ENCODE measurements at regions not wholly inside any gene's neighbourhood (a gene's known extent, or its start where the extent isn't known, plus 50 kb on each side); places are given as distances from the start of the nearest gene placed in this dataset.

- no peak for DNase-seq
Observed at GRCh38 chr20:53713328-53714056, 119.9 kb upstream of the ZNF217 start.

GRCh38 chr20:53712212-53712977, 118.8 kb upstream of the ZNF217 start:
- no peak for DNase-seq

DNA sequence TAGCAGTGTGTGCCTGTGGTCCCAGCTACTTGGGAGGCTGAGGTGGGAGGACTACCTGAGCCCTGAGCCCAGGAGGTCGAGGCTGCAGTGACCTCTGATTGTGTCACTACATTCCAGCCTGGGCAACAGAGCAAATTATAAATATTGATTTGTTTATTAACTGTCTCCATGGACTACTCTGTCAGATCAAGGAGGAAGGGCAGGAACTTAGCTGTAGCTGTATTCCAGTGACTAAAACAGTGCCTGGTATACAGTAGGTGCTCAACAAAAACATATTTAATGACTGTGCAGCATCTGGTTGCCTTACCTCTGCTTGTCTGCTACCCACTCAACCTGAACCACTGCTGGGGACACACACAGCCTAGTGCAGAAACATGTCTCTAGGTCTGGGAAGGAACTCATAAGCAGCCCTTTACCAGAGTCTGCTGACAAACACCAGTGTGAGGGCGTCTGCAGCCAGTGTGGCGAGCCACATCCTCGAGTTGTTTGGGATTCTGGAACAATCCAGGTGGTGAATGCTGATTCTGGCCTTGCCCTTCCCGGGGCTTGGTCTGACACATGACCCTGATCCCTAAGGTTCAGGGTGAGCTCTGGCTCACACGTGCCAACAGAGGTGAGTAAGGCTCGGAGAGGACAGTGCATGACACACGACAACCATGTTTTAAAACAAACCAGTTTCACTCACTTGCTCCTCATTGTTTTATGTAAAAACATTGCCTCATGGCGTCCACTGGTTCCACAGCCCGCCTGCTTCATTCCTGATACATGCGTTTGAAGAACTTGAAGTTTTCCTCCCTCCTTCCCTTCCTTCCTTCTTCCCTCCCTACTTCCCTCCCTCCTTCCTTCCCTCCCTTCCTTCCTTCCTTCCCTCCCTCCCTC, 117.9 kb upstream of the ZNF217 start:
- no peak for DNase-seq

GRCh38 chr20:53708129-53708968, 114.7 kb upstream of the ZNF217 start:
- no peak for DNase-seq

DNA sequence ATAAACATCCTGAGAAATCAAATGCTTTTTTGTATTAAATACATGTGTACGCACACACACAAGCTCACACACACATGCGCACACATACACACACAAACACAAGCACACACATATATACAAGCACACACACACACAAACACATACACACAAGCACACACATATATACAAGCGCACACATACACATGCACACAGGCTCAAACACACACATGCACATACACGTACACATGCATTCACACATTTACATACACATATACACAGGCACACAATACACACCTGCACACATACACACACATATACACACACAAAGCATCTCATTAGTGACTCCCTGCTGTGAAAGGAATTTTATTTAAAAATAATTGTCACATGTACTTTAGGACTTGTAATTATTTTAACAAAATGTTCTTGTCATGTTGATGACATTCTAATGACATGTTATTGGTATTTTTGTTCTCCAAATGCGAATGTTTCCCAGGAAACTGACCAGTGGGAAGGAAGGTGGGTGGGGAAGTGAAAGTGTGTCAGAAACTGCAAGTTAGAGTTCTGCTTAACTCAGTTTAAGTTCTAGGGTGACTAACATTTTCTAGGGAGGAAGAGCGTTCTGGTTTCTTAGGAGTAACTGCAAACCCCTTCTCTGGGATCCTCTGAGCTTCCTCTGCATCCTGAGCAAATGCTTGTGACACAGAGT, 113.9 kb upstream of the ZNF217 start:
- DNase-seq = no peak

DNA sequence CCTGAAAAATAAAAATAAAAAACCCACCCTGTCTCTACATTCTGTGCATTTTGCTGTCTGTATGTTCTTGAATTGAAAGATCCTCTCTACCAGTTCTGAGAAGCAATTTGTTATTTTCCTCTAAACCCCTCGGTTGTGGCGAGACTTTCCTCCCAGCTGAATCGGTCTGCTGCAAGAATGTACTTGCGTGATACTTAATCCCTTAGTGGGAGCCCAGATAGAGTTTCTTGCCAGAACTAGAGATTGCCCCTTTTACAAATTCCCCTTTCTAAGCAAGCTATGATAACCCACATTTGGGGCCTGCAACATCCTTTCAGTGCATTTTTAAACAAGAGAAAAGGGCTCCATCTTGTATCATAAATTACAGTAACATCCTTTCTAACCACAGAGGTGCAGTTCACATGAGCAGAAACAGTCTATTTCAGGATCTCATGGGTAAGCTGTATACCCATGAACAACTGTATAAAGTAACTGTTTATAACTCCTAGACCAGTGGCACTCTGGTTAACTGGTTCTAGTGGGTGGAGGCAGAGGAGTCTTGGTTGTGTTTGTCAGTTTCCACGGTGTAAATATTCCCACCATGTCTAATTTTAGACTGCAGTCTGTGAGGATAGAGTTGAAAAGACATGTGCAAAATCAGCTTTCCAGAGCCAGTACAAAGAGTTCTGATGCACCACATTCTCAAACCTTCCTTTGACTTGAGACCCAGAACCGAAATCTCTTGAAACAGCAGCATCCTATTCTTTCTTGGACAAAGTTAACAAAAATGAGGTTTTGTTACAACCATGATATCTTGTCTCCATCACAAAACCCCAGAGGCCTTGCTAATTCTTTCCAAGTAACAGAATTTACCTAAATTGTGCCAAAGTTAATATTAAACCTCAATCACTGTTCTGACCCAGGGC, 113.1 kb upstream of the ZNF217 start:
- no peak for DNase-seq

DNA sequence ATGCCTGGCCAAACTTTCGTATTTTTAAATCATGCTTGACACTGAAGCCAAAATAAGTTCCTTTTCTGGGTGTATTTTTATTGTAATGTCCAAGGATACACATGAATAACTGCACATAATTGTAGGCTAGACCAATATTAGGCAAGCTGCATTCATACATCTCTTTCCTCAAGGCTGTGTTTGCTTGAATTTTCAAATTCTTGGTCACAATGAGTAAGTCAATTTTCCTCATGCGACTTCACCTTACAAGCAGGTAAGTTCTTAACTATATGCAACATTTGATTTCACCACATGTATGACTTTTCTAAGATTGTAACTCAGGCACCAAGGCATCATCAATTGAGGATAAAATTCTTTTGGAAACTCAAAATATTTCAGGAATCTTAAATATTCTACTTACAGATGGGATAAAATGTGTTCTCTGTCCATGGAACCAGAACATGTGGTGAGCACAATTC, 112.4 kb upstream of the ZNF217 start:
- DNase-seq = no peak

- DNase-seq = no peak
Observed at GRCh38 chr20:53702617-53703016, 109.0 kb upstream of the ZNF217 start.

DNA sequence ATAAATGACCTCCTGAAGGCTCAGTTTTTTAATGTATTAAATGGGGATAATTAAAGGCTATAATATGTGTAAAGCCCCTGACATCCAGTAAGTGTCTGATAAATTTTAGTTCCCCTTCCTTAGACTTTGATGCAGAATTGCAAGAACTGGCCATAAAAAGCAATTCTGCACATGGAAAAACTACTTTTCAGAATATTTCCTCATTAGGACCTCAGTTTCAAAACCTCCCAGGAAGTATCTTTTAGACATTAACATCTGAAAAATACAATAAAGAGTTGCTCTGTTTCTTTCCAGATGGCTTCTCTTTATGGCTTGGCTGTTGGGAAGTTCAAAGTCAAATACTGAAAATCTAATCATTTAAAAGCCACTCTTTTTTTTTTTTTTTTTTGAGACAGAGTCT, 106.3 kb upstream of the ZNF217 start:
- no peak for DNase-seq

GRCh38 chr20:53699085-53699674, 105.5 kb upstream of the ZNF217 start:
- no peak for DNase-seq

- no peak for DNase-seq
Observed at GRCh38 chr20:53698371-53698978, 104.8 kb upstream of the ZNF217 start.

GRCh38 chr20:53695797-53696527, 102.3 kb upstream of the ZNF217 start:
- no peak for DNase-seq

DNA sequence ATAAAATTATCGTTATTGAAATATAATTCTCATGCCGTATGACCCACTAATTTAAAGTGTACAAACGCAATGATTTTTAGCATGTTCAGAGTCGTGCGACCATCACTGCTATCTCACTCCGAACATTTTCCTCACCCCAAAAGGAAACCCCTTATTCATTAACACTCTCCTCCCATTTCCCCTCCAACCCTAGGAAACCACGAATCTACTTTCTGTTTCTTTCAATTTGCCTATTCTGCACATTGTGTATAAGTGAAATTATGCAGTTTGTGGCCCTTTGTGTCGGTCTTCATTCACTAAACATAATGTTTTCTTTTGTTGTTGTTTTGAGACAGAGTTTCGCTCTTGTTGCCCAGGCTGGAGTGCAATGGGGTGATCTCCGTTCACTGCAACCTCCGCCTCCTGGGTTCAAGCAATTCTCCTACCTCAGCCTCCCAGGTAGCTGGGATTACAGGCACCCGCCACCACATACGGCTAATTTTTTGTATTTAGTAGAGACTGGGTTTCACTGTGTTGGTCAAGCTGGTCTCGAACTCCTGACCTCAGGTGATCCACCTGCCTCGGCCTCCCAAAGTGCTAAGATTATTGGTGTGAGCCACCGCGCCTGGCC, 99.7 kb upstream of the ZNF217 start:
- DNase-seq = no peak

DNA sequence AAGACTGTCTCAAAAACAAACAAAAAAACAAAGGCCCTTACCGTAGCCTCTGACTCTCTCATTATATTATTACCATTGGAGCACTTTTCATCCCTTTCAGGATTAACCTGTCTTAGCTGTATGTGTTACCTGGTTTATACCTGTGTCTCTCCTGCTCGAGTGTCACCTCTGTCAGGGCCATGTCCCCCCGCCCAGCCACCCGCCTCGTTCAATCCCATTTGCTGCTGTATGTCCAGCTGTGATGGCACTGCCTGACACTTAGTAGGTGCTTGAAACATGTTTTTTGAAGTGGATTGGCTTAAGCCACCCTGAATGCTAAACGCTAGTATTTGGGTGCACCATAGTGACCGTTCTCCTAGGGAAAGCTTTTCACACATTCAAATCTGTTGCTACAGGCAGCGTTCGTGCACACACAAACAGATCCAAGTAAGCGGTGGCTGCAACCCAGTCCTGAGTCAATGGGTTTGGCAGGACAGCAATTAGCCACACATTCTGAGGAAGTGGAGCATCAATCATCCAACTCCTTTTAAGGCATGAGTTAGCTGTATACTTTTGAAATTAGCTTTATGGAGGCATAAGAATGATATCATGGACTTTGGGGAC, 98.9 kb upstream of the ZNF217 start:
- DNase-seq = no peak

DNA sequence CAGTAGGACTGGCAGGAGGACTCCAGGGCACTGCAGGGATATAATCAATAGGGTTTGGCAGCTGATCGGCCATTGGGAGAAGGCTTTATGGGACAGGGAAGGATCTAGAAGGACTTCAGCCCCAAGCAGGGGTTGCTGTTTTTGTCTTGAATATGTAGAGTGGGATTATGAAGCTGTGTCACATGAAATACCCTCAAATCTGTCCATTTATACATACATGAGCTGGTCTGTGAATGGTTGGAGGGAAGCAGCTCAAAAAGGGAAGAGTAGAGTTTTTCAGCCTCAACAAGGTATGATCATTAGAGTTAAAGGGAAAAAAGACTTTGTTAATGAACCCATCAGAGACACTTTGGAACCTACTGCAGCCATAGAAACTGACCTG, 98.2 kb upstream of the ZNF217 start:
- no peak for DNase-seq

GRCh38 chr20:53691060-53691810, 97.6 kb upstream of the ZNF217 start:
- DNase-seq = no peak

GRCh38 chr20:53688085-53688484, 94.4 kb upstream of the ZNF217 start:
- no peak for DNase-seq

Data from NCI-H187 (cell line).